RKO (cell line): ENCODE measurements at regions not wholly inside any gene's neighbourhood (a gene's known extent, or its start where the extent isn't known, plus 50 kb on each side); places are given as distances from the start of the nearest gene placed in this dataset.

Experiments
- DNase-seq: peaks from one replicate; pipeline ENCODE4 v3.0.0-alpha.2; 2016; ENCODE audit warnings: low spot score

DNA sequence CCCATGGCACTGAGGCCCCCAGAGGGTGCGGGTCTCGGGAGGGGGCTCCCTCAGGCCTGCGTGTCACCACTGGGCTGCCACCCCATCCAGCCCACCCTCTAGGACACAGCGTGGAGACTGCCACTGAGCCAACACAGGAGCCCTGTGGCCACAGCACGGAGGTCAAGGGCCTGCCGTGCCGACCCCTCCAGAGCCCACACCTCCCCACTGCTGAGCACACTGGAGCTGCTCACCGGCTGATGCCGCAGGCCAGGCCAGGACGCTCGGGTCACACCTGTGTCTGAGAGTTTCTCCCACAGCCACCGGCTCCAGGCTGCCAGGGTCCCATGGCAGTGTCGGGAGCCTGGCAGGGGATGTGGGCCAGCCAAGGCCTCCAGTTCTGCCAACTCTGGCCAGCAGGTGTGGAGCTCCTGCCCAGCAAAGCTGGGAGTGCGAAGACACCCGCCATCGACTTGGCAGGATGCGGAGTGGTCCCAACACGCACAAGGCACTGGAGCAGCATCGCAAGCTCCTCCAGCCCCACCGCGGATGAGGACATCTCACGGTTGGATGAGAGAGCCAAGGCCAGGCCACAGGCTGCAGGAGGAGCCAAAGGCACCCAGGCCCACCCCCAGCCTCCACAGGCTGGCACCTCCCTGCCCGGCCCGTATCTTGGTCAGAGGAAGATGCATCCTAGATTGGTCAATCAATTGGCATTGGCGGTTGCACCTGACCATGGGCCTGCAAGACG, 187.1 kb downstream of the BRD1 start:
- no peak for DNase-seq

DNA sequence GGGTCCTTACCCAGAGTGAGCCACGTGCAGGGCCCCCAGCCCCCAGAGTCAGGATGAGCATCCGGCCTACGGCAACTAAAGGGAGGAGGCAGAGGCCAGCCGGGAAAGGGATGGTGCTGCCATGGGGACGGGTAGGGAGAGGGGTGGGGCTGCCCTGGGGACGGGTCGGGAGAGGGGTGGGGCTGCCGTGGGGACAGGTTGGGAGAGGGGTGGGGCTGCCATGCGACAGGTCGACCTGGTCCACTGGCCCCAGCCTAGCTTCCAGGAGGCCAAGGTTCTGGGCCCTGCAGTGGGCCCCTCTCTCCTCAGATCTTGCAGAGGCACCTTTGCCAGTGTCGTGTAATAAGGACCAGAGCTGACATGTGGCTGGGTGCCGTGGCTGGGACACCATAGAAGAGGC, 187.7 kb downstream of the BRD1 start:
- no peak for DNase-seq

DNA sequence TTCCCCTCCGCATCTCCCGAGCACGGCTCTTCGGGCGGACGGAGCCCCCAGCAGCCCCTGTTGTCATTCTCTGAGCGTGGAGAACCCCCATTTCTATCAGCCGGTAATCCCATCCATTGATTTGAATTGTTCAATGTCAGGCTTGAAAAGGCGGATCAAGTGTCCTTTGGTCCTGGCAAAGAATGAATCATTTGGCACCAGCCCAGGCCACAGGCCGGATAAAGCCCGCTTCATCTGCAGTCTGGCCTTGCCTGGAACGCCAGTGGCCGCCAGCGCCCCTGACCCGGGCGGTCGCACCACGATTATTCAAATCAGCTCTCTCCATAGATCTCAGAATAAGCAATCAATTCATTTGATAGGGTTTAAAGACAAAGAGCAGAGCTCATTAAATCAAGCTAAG, 188.9 kb downstream of the BRD1 start:
- DNase-seq: peak; percentile 15

DNA sequence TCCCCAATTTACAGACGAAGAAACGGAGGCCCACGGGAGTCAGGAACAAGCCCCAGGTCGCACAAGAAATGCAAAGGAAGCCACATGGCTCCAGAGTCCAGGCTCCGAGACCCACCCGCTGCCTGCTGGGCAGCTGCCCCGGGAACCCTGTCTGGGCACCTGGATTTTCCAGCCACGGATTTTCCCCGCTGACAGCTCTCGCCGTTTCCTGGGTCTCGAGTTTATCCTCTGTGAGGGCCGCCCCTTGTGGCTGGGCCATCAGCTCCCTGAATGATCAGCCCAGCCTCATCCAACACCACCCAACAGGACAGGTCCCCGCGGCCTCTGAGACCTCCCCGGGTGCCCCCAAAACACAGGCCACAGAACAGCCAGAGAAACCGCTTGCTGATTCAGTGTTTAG, 189.7 kb downstream of the BRD1 start:
- no peak for DNase-seq

DNA sequence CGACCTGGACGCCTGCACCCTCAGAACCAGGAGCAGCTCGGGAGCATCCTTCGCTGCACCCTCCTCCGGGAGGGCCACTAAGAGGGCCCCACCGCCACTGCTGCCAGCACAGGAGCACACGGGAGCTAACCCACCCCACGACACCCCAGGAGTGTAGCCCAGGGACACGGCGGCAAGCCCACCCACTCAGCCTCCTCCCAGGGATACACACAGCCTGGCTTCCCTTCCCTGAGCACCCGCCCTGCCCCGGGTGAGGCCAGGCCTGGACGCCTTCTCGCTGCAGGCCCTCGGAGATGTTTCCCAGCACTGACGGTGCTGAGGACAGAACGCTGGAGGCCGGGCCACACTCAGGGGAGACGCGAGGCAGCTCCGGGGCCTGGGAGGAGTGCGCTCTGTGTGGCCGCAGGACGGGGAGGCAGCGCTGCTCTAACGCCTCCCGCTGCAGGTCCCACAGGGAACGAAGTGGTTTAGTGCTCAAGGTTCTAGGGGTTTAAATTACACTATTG, 190.4 kb downstream of the BRD1 start:
- no peak for DNase-seq

DNA sequence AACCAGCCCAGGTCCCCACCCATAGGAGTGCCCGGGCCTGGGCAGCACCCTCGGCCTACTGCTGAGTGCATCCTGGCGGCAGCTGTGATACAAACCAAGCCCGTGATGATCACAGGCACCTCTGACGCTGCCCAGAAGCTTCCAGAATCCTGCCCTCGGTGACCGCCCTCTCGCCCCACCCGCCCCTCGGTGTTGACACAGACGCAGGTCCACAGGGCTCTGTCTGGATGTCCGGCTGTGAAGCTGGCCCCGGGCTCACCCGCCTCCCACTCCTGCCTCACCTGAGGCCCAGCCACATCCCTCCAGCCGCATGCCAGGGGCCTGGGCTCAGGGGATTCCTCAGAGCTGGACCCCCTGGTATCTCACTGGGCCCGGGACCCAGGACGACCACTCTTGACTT, 191.0 kb downstream of the BRD1 start:
- no peak for DNase-seq

DNA sequence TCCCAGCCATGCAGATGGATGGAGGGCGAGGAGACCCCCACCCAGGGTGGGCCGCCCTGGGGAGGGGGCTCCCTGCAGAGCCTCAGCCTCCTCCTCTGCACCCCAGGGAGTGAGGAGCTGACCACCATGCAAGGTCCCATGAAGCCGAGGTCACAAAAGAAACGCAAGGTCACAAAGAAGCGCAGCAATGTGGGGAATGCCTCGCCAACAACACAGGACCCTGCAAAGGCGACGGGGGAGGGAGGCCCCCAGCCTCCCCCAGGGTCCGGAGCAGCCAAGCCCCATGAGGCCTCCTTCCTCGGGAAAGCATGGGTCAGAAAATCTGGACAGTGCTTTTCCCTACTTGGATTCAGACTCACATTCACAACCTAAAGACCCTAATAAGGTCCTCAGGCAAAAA, 191.5 kb downstream of the BRD1 start:
- no peak for DNase-seq

DNA sequence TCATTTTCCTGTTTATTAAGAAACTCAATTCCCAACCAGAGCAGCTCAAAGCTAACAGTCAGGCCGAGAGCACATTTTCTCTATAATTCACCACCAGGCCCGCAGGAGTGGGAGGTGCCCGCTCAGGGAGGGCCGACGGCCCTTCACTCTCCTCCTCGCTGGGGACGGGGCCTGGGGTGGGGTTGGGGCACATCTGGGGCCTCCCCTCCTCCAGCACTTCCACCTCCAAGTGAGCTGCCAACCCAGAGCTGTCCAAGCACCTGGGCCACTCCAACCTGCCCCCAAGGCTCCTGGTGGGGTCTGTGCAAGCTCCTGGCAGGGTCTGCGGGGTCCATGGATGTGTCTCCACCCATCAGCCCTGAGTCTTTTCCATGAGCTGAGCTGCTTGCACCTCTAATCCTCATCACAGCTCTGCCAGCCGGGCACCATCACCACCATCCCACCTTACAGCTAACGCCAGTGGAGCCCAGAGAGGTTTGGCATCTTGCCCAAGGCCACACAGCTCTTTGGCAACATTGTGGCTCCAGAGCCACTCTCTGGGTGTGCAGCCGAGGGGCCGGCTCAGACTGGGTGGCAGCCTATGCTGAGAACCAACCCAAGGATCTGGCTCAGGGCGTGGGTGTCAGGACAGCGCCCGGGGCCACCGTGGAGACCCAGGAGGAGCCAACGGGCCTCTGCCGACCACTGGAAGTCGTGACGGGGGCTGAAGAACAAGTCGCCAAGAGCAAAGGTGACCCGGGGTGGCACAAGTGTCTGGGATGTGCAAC, 193.5 kb downstream of the BRD1 start:
- DNase-seq: no peak

DNA sequence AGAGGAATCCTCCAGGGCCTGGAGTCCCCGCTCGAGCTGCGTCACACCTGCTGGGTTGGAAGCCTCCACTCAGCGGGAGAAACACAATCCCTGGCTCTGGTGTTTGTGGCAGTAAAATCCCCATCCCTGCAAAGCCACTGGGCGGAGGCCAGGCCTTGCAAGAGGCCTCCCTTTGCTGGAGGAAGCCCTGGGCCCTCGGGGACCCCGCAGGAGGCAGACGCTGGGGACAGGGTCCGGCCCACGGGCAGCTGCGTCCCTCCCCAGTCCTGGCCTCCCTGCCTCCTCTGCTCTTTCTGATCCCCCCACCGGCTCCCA, 194.7 kb downstream of the BRD1 start:
- DNase-seq: no peak

DNA sequence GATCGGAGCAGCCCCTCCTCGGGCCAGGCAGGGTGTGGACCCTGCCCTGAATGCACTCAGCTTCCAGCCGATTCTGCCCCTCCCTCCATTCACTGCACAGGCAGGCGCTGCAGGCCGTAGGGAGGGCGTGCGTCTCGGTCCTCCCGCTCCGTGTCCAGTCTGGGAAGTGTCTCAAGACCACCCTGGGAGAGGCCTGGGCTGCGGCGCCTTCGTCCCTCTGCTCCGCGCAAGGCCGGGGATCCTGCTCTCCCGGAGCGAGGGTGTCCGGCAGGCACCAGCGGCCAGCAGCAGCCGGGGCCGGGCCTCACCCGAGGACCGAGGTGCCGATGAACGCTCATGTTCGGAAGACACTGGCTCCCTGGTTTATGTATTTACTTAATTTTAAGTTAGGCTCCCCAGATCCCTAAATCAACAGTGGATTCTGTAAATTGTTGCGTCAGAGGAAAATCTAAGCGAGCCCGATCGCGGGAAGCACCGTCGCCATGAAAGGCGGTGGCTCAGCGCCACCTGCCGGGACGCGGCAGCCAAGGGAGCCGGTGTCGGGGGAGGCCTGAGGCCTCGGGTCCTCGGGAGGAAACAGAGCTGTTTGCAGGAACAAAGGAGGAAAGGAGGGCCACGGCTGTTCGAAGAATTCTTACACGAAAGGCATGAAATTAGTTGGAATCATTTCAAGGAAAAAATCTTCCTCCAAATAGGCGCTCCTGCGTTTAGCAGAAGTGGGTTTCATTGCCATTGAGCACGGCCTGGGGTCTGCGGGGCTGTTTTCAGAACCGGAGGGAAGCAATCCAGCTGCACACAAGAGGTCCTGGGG, 195.3 kb downstream of the BRD1 start:
- peak; percentile 24 for DNase-seq

DNA sequence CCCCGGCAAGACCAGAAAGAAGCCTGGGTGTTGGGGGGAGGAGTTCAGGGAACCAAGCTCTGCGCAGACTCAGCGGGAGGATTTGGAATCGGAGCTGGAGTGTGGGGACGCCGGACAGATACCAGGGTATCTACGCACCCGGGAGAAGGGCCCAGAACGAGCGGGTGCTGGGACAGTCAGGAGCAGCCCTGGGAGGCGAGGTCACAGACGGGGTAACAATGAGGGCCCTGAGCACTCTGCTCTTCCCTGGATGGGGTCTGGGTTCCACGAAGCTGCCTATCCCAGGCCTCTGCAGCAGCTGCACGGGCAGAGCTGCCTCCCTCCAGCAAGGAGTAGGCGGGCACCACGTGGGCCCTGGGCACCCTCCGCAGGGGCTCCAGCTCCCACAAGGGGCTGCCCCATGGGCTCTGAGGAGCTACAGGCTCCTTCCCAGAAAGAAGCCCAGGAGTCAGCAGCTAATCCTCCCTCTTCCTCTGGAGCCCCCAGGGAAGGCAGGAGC, 197.2 kb downstream of the BRD1 start:
- DNase-seq: no peak

DNA sequence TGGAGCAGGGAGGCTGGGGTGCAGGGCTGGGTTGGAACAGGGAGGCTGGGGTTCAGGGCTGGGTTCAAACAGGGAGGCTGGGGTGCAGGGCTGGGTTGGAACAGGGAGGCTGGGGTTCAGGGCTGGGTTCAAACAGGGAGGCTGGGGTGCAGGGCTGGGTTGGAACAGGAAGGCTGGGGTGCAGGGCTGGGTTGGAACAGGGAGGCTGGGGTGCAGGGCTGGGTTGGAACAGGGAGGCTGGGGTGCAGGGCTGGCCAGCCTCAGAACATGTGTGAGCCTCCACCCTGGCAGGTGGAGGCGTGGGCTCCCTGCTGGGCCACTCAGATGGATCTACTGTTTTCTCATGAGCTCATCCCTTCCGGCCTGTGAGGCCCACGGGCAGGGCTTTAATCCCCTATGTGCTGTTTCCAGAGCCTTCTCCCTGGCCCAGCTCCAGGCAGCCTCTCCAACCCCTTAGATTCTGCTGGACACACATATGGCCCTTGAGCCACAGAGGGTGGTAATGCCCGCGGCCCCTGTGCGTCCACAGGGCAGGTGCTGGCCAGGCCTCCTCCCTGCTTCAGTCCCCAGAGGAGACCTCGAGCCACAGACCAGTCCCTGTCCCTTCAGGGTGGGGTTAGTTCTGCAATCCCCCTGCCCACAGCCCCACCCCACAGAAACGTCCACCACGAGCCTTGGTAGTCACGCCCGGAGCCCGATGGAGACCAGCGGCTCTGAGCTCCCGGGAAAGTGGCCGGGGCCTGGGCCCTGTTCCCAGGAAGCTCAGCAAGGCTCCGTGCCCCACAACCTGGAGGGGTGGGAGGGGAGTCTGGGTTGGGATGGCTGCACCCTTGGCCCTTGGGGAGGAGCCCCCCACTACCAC, 197.9 kb downstream of the BRD1 start:
- no peak for DNase-seq

DNA sequence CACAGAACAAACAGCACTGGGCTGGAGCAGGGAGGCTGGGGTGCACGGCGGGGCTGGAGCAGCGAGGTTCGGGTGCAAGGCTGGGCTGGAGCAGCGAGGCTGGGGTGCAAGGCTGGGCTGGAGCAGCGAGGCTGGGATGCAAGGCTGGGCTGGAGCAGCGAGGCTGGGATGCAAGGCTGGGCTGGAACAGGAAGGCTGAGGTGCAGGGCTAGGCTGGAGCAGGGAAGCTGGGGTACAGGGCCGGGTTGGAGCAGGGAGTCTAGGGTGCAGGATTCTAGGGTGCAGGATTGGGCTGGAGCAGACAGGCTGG, 198.5 kb downstream of the BRD1 start:
- no peak for DNase-seq

DNA sequence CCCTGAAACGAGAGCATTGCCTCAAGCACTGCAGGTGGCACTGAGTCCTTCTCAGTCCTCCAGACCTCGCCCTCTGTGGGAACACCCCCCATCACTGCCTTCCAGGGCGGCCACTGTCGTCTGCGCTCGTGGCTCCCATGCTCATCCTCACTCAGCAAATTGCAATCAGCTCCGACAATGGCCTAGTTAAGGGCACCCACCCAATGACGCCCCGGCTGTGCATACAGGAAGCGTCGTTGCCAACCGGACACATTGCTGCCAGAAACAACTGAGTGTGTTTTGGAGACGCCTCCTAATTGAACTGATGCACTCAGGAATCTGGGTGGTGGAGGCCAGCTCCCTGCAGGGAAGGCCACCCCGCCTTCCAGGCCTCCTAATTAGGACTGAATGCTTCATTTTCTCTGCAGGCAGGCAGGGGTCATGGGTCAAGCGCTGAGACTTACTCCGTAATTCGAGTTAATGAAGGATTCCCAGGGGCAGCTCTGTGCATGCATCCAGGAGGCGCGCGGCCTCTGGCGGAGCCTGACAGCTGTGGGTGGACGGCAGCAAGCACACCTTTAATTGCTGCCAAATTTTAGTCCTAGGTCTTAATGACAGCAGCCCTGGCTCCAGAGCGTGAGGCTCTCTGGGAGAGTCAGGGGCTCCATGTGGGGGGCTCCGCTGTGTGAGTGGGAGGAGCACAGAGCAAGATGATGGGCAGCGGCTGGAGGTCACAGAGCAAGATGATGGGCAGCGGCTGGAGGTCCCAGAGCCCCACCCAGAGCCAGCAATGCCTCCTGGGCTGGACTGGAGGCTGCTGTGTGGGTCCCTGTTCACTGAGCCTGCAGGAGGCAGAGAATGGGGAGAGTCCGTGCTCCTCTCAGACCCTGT, 199.0 kb downstream of the BRD1 start:
- DNase-seq: no peak

DNA sequence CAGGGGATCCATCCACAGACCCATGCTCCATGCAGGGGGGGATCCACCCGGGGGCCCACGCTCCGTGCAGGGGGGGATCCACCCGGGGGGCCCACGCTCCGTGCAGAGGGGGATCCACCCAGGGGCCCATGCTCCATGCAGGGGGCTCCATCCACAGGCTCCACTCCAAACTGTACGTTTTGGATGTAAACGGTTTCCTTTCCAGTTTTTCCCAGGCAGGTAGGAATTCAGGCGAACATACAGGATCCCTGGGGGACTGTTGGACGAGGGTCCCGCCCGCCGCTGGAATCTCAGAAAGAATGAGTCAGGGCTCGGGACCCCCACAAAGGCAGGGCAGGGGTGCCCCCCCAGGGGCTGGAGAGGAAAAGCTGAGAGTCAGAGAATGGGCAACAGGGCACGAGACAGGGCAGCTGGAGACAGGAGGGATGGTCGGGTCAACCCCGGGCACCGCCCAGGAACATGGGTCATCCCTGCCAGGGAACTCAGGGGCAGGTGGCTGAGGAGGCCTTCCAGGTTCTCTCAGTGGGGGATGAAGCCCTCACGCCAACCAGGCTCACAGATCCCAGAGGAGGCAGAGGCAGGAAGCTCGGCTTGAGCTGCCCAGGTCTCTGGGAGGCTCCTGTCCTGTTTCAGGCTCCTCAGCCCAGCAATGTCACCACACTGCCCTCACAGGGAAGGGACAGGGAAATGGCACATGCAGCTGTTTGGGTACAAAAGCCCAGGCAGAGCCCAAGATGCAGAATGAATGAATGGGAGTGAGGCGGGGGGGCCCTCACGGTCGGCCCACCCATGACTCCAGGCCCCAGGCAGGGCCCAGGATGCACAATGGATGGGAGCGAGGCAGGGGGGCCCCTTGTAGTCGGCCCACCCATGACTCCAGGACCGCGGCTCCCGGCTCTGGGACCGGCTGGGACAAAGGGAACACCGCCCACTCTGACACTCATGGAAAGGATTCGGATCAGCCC, 200.2 kb downstream of the BRD1 start:
- DNase-seq: no peak

DNA sequence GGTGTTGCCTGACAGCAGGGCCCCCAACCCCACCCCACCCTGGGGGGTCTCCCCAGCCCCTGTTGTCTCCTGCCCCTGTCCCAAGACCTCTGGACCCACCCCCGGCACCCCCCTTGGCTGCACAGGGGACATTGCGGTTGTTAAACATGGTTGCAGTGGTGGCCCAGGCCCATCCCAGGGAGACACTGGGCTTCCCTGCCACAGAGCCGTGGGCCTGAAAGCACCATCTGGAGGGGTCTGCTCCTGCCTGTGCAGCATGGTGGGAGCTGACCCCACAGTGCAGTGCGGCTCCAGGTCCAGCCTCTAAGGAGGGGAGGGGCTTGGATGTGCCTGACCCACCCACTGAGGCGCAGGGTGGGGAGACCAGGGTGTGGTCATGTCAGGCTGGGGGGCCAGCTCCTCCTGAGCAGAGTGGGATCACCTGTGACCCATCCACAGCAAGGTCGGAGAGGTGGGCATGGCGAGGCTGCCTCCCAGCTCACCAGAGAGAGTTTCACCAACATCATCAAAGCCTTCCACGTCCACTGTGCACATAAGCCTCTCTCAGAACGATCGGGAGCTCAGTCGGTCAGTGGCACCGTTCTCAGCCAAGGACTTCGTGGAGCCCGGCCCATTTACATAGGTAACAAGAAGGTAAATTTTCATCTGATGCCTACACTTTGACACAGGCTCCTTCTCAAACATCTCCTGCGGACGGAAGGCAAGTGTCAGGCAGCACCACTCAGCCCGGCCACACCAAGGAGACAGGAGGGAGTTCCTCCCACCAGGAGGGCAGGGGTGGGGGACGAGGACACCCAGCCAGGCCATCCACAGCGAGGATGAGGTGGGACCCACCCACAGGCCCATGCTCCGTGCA, 201.1 kb downstream of the BRD1 start:
- no peak for DNase-seq

DNA sequence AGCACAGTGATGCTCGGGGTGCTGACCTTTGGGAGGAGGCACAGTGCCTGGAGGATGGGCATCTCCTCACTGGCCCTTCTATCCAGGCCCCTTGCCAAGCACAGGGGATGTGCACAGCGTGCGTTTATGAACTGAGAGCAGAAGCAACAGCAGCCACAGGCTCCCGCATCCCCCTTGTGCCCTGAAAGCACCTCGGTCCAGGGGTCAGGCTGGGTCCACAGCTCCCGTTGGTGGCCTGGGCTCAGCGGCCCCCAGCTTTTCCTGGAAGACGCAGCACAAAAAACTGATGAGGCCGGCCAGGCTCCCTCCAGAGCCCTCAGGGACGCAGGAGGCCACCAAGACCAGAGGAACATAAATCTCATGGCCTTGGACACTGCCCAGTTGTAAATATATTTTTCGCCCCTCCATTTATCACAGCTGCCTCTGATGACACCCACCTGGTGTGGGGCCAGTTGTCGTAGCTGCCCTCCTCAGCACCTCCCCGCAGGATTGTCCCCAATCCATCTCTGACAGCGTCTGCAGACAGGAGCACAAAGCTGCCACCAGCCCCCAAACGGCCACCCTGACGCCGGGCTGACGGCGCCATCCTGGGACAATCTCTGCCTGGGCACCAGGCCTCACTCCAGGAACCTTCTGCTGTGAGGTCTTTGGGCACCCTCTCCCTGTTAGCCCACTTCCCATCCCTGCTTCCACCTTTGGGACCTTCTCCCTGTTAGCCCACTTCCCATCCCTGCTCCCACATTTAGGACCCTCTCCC, 203.1 kb downstream of the BRD1 start:
- no peak for DNase-seq

DNA sequence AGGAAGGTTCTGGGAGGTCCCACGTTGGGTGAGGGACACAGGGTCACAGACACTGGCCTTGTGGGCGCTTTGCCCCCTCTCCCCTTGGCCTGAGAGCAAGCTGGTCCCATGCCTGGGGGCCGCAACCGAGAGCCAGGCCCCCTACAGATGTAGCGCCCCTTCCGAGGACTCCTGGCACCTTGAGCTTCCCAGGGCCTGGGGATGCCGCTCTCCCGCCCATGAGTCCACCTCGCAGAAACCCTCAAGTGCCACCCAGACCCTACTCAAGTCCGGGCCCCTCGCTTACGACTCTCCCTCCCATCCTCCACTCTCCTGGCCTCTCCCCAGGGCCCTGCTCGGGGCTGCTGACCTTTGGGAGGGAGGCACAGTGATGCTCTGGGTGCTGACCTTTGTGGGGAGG, 204.0 kb downstream of the BRD1 start:
- no peak for DNase-seq
